DND-41 (cell line): ENCODE measurements at regions not wholly inside any gene's neighbourhood (a gene's known extent, or its start where the extent isn't known, plus 50 kb on each side); places are given as distances from the start of the nearest gene placed in this dataset.

Experiments used
- ATAC-seq: fragments of 200-7000 bp; cut with Tn5 transposase; 3 replicates; pipeline ENCODE4 v1.9.1; 2021; ENCODE audit warnings: low read depth; ENCODE audit not compliant: insufficient read depth
- DNase-seq: peaks from one replicate; pipeline ENCODE4 v3.0.0-alpha.2; 2020
- H2AFZ ChIP-seq: 2 replicates; pipeline ENCODE4 v1.6.0; 2012; ENCODE audit warnings: low read depth, low read length
- H3K27ac ChIP-seq: 2 replicates; pipeline ENCODE4 v1.5.1; 2012; ENCODE audit warnings: low read length, inconsistent platforms
- H3K27me3 ChIP-seq: fragments of 200-600 bp; sonication (generic); 2 replicates; pipeline ENCODE4 v1.6.0; 2012; ENCODE audit warnings: low read length, mild to moderate bottlenecking, inconsistent platforms; ENCODE audit not compliant: insufficient read depth, poor library complexity
- H3K36me3 ChIP-seq: 2 replicates; pipeline ENCODE4 v1.5.1; 2012; ENCODE audit warnings: low read length, inconsistent platforms; ENCODE audit not compliant: insufficient read depth
- H3K4me1 ChIP-seq: 2 replicates; pipeline ENCODE4 v1.5.1; 2012; ENCODE audit warnings: mild to moderate bottlenecking, low read length; ENCODE audit not compliant: insufficient read depth
- H3K4me2 ChIP-seq: 2 replicates; pipeline ENCODE4 v1.6.0; 2012; ENCODE audit warnings: mild to moderate bottlenecking, moderate library complexity, low read length, inconsistent platforms; ENCODE audit not compliant: insufficient read depth
- H3K4me3 ChIP-seq, 2 experiments: fragments of 200-600 bp in 1 of 2; shearing (Covaris generic) in 1 of 2; 2 replicates each; pipeline ENCODE4 v1.5.1; 2012 to 2016; ENCODE audit warnings: inconsistent platforms in 2 of 2, low read length in 2 of 2, mild to moderate bottlenecking in 2 of 2, low read depth in 1 of 2, moderate library complexity in 1 of 2
- H3K79me2 ChIP-seq: 2 replicates; pipeline ENCODE4 v1.6.0; 2012; ENCODE audit warnings: low read length, inconsistent platforms; ENCODE audit not compliant: insufficient read depth
- H3K9ac ChIP-seq: 2 replicates; pipeline ENCODE4 v1.6.0; 2012; ENCODE audit warnings: low read depth, mild to moderate bottlenecking, inconsistent platforms, low read length, moderate library complexity
- H3K9me3 ChIP-seq: 2 replicates; pipeline ENCODE4 v1.5.1; 2012; ENCODE audit warnings: low read length, moderate library complexity, mild to moderate bottlenecking, inconsistent platforms; ENCODE audit not compliant: insufficient read depth, severe bottlenecking
- H4K20me1 ChIP-seq: 2 replicates; pipeline ENCODE4 v1.6.0; 2012; ENCODE audit warnings: low read length; ENCODE audit not compliant: insufficient read depth
- EZH2 ChIP-seq: IDR thresholded peaks from 3 replicates; pipeline ENCODE4 v1.6.1; 2012; ENCODE audit warnings: borderline replicate concordance, low read depth, mild to moderate bottlenecking, moderate library complexity, low read length, inconsistent platforms; ENCODE audit not compliant: severe bottlenecking
- TF ChIP-seq, protein P1 (sequence below): IDR thresholded peaks from 2 replicates; pipeline ENCODE4 v1.5.1; 2012; ENCODE audit warnings: borderline replicate concordance, low read length, moderate library complexity, mild to moderate bottlenecking; ENCODE audit not compliant: poor library complexity, severe bottlenecking; ENCODE audit errors: extremely low read depth

DNA sequence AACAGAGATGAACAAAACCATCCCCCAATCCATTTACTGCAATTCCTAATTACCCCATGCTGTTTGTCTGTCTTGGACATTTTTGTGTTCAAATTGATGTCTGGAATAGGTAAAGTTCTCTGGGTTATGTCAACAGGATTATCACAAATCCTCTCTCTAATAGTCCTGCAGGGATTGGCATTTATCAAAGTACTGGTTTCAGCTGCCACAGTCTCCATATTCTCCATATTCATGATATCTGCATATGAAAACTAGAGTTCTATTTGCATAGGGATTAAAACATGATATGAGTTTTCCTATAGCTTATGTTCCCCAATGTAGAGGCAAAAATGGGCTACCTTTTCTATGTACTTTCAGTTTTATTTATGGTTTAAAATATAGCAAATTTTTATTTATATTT is 355.8 kb downstream of the ADRA2A start:
- no peak for DNase-seq
- H3K4me1 ChIP-seq = no peaks in the 10 kb centered on the region
- H3K79me2 ChIP-seq = no peaks in the 10 kb centered on the region
- H3K9ac ChIP-seq = no peak overlapping the region
- H3K4me3 ChIP-seq = no peak overlapping the region
- TF ChIP-seq, protein P1, sequence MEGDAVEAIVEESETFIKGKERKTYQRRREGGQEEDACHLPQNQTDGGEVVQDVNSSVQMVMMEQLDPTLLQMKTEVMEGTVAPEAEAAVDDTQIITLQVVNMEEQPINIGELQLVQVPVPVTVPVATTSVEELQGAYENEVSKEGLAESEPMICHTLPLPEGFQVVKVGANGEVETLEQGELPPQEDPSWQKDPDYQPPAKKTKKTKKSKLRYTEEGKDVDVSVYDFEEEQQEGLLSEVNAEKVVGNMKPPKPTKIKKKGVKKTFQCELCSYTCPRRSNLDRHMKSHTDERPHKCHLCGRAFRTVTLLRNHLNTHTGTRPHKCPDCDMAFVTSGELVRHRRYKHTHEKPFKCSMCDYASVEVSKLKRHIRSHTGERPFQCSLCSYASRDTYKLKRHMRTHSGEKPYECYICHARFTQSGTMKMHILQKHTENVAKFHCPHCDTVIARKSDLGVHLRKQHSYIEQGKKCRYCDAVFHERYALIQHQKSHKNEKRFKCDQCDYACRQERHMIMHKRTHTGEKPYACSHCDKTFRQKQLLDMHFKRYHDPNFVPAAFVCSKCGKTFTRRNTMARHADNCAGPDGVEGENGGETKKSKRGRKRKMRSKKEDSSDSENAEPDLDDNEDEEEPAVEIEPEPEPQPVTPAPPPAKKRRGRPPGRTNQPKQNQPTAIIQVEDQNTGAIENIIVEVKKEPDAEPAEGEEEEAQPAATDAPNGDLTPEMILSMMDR = no peak
- TF ChIP-seq EZH2 = no peak
- no peaks in the 10 kb centered on the region for H4K20me1 ChIP-seq
- H3K36me3 ChIP-seq = no peaks in the 10 kb centered on the region
- no peak overlapping the region for H3K4me2 ChIP-seq
- no peak for ATAC-seq
- no peak overlapping the region for H3K27ac ChIP-seq
- no peak overlapping the region for H2AFZ ChIP-seq
- H3K27me3 ChIP-seq = no peaks in the 10 kb centered on the region
- H3K9me3 ChIP-seq = no peaks in the 10 kb centered on the region

DNA sequence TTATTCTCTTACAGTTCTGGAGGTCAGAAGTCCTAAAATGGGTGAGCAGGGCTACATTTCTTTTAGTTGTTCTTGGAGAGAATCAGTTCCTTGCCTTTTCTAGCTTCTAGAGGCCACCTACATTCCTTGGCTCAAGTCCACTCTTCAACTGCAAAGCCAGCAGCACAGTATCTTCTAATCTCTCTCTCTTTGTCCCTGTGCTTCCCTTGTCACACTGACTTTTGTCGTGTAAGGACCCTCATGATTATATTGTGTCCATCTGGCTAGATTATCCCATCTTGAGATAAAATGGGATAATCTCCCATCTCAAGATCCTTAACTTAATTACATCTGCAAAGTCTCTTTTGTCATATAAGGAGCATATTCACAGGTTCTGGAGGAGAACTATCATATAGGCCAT is 359.0 kb downstream of the ADRA2A start:
- TF ChIP-seq, protein P1 = no peak
- no peak for TF ChIP-seq EZH2
- Histone ChIP-seq H3K9me3 (no peaks in the 10 kb centered on the region), H3K4me1 (no peaks in the 10 kb centered on the region)

DNA sequence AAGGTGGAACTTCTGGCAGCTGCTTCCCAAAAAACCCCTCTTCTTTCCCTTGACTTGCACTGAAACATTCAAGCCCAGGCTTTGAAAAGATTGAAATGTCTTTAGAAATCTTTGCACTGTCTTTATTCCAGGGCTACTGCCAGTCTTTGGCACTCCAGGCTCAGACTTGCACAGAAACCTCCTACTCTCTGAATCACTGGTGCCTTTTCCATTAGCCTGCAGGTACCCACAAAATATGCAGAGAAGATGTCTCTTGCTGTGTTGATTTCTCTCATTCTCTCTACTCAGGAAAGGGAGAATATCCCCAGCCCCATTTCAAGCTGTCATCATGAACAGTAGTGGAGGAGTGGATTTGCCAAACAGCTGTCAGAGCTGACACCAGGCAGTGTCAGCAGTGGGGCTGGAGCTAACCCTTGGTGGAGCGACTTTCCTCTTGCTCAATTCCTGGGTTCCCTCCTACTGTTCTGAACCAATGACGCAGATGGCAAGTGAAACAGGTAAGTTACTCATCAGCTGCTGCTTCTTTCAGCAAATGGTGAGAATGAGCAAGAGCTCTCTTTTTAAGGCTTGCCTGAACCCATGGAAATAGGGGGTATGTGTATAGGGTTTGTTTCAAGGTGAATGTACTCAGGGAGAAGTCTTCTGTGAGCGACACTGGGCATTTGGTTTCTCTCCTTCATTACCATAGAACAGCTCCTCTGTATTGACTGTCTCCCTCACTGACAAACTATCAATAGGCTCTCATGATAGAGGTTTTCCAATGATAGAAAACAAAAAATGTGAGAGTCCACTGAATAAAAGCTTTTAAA is 362.4 kb downstream of the ADRA2A start:
- no peaks in the 10 kb centered on the region for H4K20me1 ChIP-seq
- H3K9ac ChIP-seq = no peak overlapping the region
- no peaks in the 10 kb centered on the region for H3K4me1 ChIP-seq
- H3K36me3 ChIP-seq = no peaks in the 10 kb centered on the region
- ATAC-seq (no peak), DNase-seq (no peak)
- no peaks in the 10 kb centered on the region for H3K27me3 ChIP-seq
- H3K79me2 ChIP-seq = no peaks in the 10 kb centered on the region
- H2AFZ ChIP-seq = no peak overlapping the region
- H3K4me2 ChIP-seq = no peak overlapping the region
- TF ChIP-seq, protein P1 = no peak
- no peak for TF ChIP-seq EZH2
- H3K27ac ChIP-seq = no peak overlapping the region
- no peaks in the 10 kb centered on the region for H3K9me3 ChIP-seq
- H3K4me3 ChIP-seq = no peak overlapping the region

More for the DNA sequence above, 359.0 kb downstream of the ADRA2A start:
- ATAC-seq (no peak), DNase-seq (no peak)
- Histone ChIP-seq H3K27me3 (no peaks in the 10 kb centered on the region), H3K27ac (no peak overlapping the region), H3K36me3 (no peaks in the 10 kb centered on the region), H3K9ac (no peak overlapping the region), H3K79me2 (no peaks in the 10 kb centered on the region), H2AFZ (no peak overlapping the region), H3K4me2 (no peak overlapping the region), H3K4me3 (no peak overlapping the region), H4K20me1 (no peaks in the 10 kb centered on the region)
